MM.1S (cell line): ENCODE measurements at regions not wholly inside any gene's neighbourhood (a gene's known extent, or its start where the extent isn't known, plus 50 kb on each side); places are given as distances from the start of the nearest gene placed in this dataset.

Source experiments
- DNase-seq: peaks from one replicate; pipeline ENCODE4 v3.0.0-alpha.2; 2015
- H2AFZ ChIP-seq: fragments of 300-600 bp; sonication (generic); 2 replicates; pipeline ENCODE4 v1.6.0; 2016; ENCODE audit warnings: antibody characterized with exemption, low read length
- H3F3A ChIP-seq: fragments of 300-600 bp; sonication (generic); 2 replicates; pipeline ENCODE4 v1.6.1; 2016; ENCODE audit warnings: mild to moderate bottlenecking, antibody characterized with exemption, low read length, moderate library complexity, mixed read lengths; ENCODE audit not compliant: insufficient read depth
- H3K27ac ChIP-seq: fragments of 300-600 bp; sonication (generic); 2 replicates; pipeline ENCODE4 v1.5.1; 2016; ENCODE audit warnings: mild to moderate bottlenecking, low read length
- H3K27me3 ChIP-seq: fragments of 300-600 bp; sonication (generic); replicated peaks from 2 replicates; pipeline ENCODE4 v1.6.0; 2016; ENCODE audit warnings: low read length; ENCODE audit not compliant: insufficient read depth
- H3K36me3 ChIP-seq: fragments of 300-600 bp; sonication (generic); replicated peaks from 2 replicates; pipeline ENCODE4 v1.6.1; 2016; ENCODE audit warnings: mild to moderate bottlenecking, low read length, mixed read lengths; ENCODE audit not compliant: insufficient read depth
- H3K4me1 ChIP-seq: fragments of 300-600 bp; sonication (generic); 2 replicates; pipeline ENCODE4 v1.6.1; 2016; ENCODE audit warnings: low read length, mixed read lengths
- H3K4me2 ChIP-seq: fragments of 300-600 bp; sonication (generic); 2 replicates; pipeline ENCODE4 v1.6.0; 2016; ENCODE audit warnings: low read depth, low read length
- H3K4me3 ChIP-seq: fragments of 300-600 bp; sonication (generic); 2 replicates; pipeline ENCODE4 v1.5.1; 2016; ENCODE audit warnings: low read length, mixed read lengths
- H3K79me2 ChIP-seq: fragments of 300-600 bp; sonication (generic); 2 replicates; pipeline ENCODE4 v1.6.1; 2016; ENCODE audit warnings: mixed run types, low read length, mixed read lengths
- H3K9ac ChIP-seq: fragments of 300-600 bp; sonication (generic); 2 replicates; pipeline ENCODE4 v1.6.1; 2016; ENCODE audit warnings: low read length, mixed read lengths
- H3K9me2 ChIP-seq: fragments of 300-600 bp; sonication (generic); replicated peaks from 2 replicates; pipeline ENCODE4 v1.6.1; 2016; ENCODE audit warnings: mild to moderate bottlenecking, low read length, mixed read lengths; ENCODE audit not compliant: insufficient read depth
- H3K9me3 ChIP-seq: fragments of 300-600 bp; sonication (generic); replicated peaks from 2 replicates; pipeline ENCODE4 v1.6.1; 2016; ENCODE audit warnings: mild to moderate bottlenecking, low read length, mixed read lengths; ENCODE audit not compliant: insufficient read depth
- H4K20me1 ChIP-seq: fragments of 300-600 bp; sonication (generic); 2 replicates; pipeline ENCODE4 v1.6.1; 2016; ENCODE audit warnings: mild to moderate bottlenecking, low read length, moderate library complexity, mixed read lengths; ENCODE audit not compliant: insufficient read depth
- CTCF ChIP-seq: fragments of 300-600 bp; sonication (generic); IDR thresholded peaks from 2 replicates; pipeline ENCODE4 v1.5.1; 2016; ENCODE audit warnings: antibody characterized with exemption, low read length, mixed read lengths
- EZH2 ChIP-seq: fragments of 300-600 bp; sonication (generic); optimal IDR thresholded peaks from 2 replicates; pipeline ENCODE3; 2017; ENCODE audit warnings: low read depth, mild to moderate bottlenecking, antibody characterized with exemption, low read length, mixed read lengths
- EZH2phosphoT487 ChIP-seq: fragments of 300-600 bp; sonication (generic); IDR thresholded peaks from 2 replicates; pipeline ENCODE4 v1.6.1; 2018; ENCODE audit warnings: antibody characterized with exemption, low read length

DNA sequence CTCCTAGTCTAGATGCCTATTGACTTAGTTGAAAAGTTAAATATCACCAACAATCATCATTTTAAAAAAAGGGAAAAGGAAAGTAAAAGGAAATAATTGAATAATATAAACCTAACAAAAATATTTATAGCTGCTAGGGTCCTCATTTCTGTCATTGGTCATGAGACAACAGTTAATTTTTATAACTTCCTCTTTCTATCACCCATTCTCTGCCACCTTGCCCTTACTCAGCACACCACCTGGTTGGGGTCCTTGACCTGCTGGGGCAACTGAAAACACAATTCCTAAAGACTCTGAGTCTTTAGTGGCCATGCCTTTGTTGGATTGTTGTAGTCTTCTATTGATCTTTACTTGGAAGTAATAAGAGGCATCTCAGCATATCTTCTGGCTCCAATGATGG lies 179.5 kb upstream of the MAST4 start:
- H3K4me1 ChIP-seq, result peaks cover 8% of the 10 kb centered on the region; the same call in 1 of the 2 replicates
- no peaks in the 10 kb centered on the region for H4K20me1 ChIP-seq
- H3K9me3 ChIP-seq, result no peaks in the 10 kb centered on the region
- no peaks in the 10 kb centered on the region for H3K36me3 ChIP-seq
- H3K4me3 ChIP-seq, result no peak overlapping the region
- no peaks in the 10 kb centered on the region for H3K9me2 ChIP-seq
- H3K79me2 ChIP-seq, result no peaks in the 10 kb centered on the region
- H3K27me3 ChIP-seq, result no peaks in the 10 kb centered on the region
- no peak overlapping the region for H3K4me2 ChIP-seq
- H2AFZ ChIP-seq, result no peak overlapping the region
- H3K9ac ChIP-seq, result no peak overlapping the region
- no peak overlapping the region for H3K27ac ChIP-seq
- DNase-seq, result no peak
- TF ChIP-seq CTCF, result no peak
- no peak for TF ChIP-seq EZH2
- no peaks in the 10 kb centered on the region for H3F3A ChIP-seq

DNA sequence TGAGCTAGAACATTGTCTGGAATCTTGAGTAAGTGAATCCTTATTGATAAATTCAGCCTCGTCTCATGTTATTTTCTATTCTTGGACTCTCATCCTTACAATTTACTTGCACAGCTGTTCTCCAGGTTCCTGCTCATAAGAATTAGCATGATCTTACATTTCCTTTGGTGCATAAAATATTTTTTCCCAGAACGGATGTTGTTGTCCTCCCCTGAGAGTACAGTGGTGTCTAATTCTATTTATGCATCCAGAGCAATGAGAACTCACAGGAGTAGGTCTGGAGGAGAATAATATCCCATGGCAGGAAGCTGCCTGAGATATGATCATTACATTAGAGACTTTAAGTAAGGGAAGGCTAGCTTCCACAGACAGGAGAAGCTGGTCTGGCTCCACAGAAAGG lies 178.4 kb upstream of the MAST4 start:
- Histone ChIP-seq H3K4me2 (no peak overlapping the region), H3K9me2 (no peaks in the 10 kb centered on the region), H3K27me3 (no peaks in the 10 kb centered on the region), H3F3A (no peaks in the 10 kb centered on the region), H3K9me3 (no peaks in the 10 kb centered on the region), H3K4me1 (peaks cover 8% of the 10 kb centered on the region; the same call in 1 of the 2 replicates), H2AFZ (no peak overlapping the region), H3K27ac (no peak overlapping the region), H3K4me3 (no peak overlapping the region), H3K9ac (no peak overlapping the region), H3K36me3 (no peaks in the 10 kb centered on the region), H3K79me2 (no peaks in the 10 kb centered on the region), H4K20me1 (no peaks in the 10 kb centered on the region)
- DNase-seq, result no peak
- TF ChIP-seq EZH2phosphoT487 (no peak), EZH2 (no peak), CTCF (no peak)

DNA sequence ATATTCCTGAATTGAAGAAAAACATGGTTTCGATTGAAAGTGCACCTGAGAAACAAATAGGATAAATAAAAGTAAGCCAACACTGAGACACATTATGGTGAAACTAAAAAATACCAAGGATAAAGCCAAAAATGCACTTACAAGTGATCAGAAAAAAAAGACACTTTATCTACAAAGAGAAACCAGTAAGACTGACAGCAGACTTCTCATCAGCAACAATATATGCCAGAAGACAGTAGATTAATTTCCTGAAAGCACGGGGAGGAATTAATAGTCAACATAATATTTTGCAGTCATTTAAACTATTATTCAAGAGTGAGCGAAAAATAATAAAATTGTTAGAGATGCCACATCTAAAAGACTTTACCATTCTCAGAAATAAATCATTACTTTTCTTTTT lies 172.7 kb upstream of the MAST4 start:
- TF ChIP-seq EZH2phosphoT487 (no peak), CTCF (no peak), EZH2 (no peak)
- DNase-seq, result no peak

DNA sequence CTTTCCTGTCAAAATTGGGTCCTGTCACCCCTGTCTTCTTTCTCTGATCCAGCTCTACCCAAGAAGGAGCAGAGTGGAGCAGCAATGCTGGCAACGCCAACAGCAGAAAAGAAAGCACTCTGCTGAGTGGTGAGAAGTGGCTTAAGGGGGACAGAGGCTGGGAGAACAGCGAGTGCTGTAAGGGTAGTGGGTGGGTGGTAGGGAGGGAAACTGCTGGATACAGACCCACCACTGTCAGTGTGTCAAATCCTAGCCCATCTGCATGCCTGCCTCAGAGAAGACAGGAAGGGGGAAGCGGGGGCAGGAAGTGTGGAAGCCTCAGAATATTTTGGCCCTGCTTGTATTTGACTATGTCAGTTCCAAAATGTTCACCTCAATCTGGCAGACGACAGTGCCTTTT lies 170.4 kb upstream of the MAST4 start:
- Histone ChIP-seq H3K27ac (no peak overlapping the region), H4K20me1 (no peaks in the 10 kb centered on the region), H3K9ac (no peak overlapping the region), H3K4me3 (no peak overlapping the region), H3K4me1 (peaks cover 6% of the 10 kb centered on the region; the same call in 1 of the 2 replicates), H3K9me2 (no peaks in the 10 kb centered on the region), H2AFZ (no peak overlapping the region), H3K36me3 (no peaks in the 10 kb centered on the region), H3K27me3 (no peaks in the 10 kb centered on the region), H3F3A (no peaks in the 10 kb centered on the region), H3K4me2 (no peak overlapping the region), H3K79me2 (no peaks in the 10 kb centered on the region), H3K9me3 (no peaks in the 10 kb centered on the region)
- no peak for DNase-seq
- TF ChIP-seq CTCF (no peak), EZH2phosphoT487 (no peak)

More for the DNA sequence above, 172.7 kb upstream of the MAST4 start:
- Histone ChIP-seq H3K9ac (no peak overlapping the region), H3K4me3 (no peak overlapping the region), H3K27me3 (no peaks in the 10 kb centered on the region), H4K20me1 (no peaks in the 10 kb centered on the region), H3K9me2 (no peaks in the 10 kb centered on the region), H2AFZ (no peak overlapping the region), H3K79me2 (no peaks in the 10 kb centered on the region), H3K9me3 (no peaks in the 10 kb centered on the region), H3F3A (no peaks in the 10 kb centered on the region), H3K4me2 (no peak overlapping the region), H3K4me1 (peaks cover 8% of the 10 kb centered on the region; the same call in 1 of the 2 replicates), H3K27ac (no peak overlapping the region), H3K36me3 (no peaks in the 10 kb centered on the region)
